ENCODE measurements at regions not wholly inside any gene's neighbourhood (a gene's known extent, or its start where the extent isn't known, plus 50 kb on each side); places are given as distances from the start of the nearest gene placed in this dataset.

DNA sequence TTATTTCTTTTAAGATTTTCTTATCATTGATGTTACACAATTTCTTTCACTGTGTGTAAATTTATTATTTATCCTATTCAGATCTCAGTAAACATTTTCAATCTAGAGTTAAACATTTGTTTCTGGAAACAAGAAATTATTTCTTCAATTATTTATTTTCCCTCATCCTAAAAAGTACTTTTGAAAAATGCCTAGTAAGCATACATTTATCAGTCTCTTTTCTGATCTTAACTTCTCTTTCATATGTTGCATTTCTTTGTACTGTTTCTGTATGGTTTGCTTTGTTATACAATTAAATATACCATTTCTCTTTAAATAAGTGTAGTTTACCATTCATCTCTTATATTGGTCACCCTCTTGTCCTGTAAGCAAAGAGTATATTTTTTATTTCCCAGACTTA, 263.2 kb downstream of the C12orf50 start:
- Mint-ChIP-seq H3K9me3 (ENCODE audit: unreplicated experiment) (no peaks in the 10 kb centered on the region), H3K36me3 (ENCODE audit: low read depth, unreplicated experiment) (no peaks in the 10 kb centered on the region), H3K27ac (ENCODE audit: unreplicated experiment) (no peak overlapping the region), H3K4me1 (ENCODE audit: unreplicated experiment) (no peaks in the 10 kb centered on the region), H3K4me3 (ENCODE audit: unreplicated experiment) (no peak overlapping the region), H3K27me3 (ENCODE audit: unreplicated experiment) (no peaks in the 10 kb centered on the region)
- TF ChIP-seq, protein P1, sequence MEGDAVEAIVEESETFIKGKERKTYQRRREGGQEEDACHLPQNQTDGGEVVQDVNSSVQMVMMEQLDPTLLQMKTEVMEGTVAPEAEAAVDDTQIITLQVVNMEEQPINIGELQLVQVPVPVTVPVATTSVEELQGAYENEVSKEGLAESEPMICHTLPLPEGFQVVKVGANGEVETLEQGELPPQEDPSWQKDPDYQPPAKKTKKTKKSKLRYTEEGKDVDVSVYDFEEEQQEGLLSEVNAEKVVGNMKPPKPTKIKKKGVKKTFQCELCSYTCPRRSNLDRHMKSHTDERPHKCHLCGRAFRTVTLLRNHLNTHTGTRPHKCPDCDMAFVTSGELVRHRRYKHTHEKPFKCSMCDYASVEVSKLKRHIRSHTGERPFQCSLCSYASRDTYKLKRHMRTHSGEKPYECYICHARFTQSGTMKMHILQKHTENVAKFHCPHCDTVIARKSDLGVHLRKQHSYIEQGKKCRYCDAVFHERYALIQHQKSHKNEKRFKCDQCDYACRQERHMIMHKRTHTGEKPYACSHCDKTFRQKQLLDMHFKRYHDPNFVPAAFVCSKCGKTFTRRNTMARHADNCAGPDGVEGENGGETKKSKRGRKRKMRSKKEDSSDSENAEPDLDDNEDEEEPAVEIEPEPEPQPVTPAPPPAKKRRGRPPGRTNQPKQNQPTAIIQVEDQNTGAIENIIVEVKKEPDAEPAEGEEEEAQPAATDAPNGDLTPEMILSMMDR (IDR thresholded peaks at IDR 0.05; ENCODE audit: unreplicated experiment), result no peak
- DNase-seq (ENCODE audit: low spot score), result no peak

DNA sequence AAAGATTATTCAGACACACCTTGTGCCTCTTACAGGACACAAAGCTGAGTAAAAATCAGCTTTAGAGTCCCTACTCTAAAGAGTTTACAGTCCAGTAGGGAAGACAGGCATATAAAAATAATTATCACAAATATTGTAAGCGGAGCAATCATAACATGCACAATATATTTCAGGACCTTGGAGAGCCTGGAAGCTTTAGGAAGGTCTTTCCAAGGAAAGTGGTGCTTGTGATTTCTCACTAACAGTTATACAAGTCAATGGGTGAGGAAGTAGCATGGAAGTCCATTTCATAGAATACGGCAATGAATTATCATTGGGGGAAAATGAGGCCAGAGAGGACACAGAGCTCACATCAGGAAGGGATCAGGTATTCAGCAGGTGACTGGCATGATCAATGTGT, 268.3 kb downstream of the C12orf50 start:
- H3K27ac Mint-ChIP-seq (ENCODE audit: unreplicated experiment), result no peak overlapping the region
- H3K4me1 Mint-ChIP-seq (ENCODE audit: unreplicated experiment), result no peaks in the 10 kb centered on the region
- TF ChIP-seq, protein P1 (IDR thresholded peaks at IDR 0.05; ENCODE audit: unreplicated experiment), result no peak
- no peak for DNase-seq (ENCODE audit: low spot score)
- H3K9me3 Mint-ChIP-seq (ENCODE audit: unreplicated experiment), result no peaks in the 10 kb centered on the region
- peaks cover 1% of the 10 kb centered on the region for H3K27me3 Mint-ChIP-seq (ENCODE audit: unreplicated experiment)
- no peaks in the 10 kb centered on the region for H3K36me3 Mint-ChIP-seq (ENCODE audit: low read depth, unreplicated experiment)
- no peak overlapping the region for H3K4me3 Mint-ChIP-seq (ENCODE audit: unreplicated experiment)

DNA sequence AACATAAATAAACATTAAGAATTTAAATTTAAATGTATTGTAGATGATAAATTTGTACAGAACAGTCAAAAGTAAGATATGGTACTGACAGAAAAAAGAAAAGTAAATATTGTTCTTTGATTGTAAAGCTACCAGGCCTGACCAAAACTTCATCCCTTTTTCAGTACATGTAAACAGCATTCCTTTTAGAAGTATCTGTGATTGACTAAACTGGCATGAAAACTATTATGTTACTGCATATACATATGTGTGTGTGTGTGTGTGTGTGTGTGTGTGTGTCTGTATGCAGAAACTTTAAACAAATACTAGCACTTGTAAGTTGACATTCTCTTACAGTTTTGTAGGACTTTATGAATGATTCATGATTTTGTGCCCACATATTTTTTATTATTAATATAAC, 270.9 kb downstream of the C12orf50 start:
- Mint-ChIP-seq H3K4me3 (ENCODE audit: unreplicated experiment) (no peak overlapping the region), H3K27ac (ENCODE audit: unreplicated experiment) (no peak overlapping the region), H3K27me3 (ENCODE audit: unreplicated experiment) (peaks cover 1% of the 10 kb centered on the region), H3K9me3 (ENCODE audit: unreplicated experiment) (no peaks in the 10 kb centered on the region), H3K4me1 (ENCODE audit: unreplicated experiment) (peaks cover 2% of the 10 kb centered on the region), H3K36me3 (ENCODE audit: low read depth, unreplicated experiment) (no peaks in the 10 kb centered on the region)
- DNase-seq (ENCODE audit: low spot score), result no peak
- TF ChIP-seq, protein P1 (IDR thresholded peaks at IDR 0.05; ENCODE audit: unreplicated experiment), result no peak

DNA sequence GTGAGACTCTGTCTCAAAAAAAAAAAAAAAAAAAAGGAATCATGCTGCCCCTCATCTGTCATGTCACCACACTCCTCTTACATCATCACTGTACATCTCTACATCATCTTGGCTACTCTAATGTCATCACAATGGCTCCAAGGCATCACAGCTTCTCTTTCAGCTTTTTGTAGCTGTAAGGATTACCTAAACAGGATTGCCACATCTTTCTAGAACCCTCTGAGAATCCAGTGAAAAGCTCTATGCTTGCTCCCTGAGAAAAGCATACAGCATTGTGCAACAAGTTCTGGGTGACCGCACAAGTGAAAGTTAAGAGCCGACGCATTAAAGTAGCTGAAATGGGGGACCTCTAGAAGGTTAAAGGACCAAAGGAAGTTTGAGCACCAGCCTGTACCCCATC, 272.5 kb downstream of the C12orf50 start:
- Mint-ChIP-seq H3K27ac (ENCODE audit: unreplicated experiment) (no peak overlapping the region), H3K4me1 (ENCODE audit: unreplicated experiment) (peaks cover 3% of the 10 kb centered on the region), H3K27me3 (ENCODE audit: unreplicated experiment) (peaks cover 1% of the 10 kb centered on the region), H3K9me3 (ENCODE audit: unreplicated experiment) (no peaks in the 10 kb centered on the region), H3K36me3 (ENCODE audit: low read depth, unreplicated experiment) (no peaks in the 10 kb centered on the region), H3K4me3 (ENCODE audit: unreplicated experiment) (no peak overlapping the region)
- DNase-seq (ENCODE audit: low spot score), result no peak
- TF ChIP-seq, protein P1 (IDR thresholded peaks at IDR 0.05; ENCODE audit: unreplicated experiment), result no peak

DNA sequence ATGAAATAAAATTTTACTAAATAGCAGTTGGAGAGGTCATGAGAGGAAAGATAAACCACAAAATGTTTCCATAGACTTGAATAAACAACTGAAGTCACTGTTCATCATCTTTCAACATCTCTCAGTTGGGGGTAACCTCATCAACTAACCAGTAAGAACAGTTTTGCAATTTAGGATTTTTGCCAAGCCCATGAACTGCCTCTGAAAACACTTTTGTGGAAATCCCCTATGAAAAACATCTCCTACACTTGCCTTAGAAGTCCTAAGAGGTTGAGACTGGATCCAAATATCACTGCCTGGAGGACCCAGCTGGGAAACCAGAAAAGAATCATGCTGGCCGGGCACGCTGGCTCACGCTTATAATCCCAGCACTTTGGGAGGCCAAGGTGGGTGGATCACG, 273.1 kb downstream of the C12orf50 start:
- Mint-ChIP-seq H3K4me1 (ENCODE audit: unreplicated experiment) (peaks cover 3% of the 10 kb centered on the region), H3K27me3 (ENCODE audit: unreplicated experiment) (peaks cover 1% of the 10 kb centered on the region)
- TF ChIP-seq, protein P1 (IDR thresholded peaks at IDR 0.05; ENCODE audit: unreplicated experiment), result no peak

More for the DNA sequence above, 273.1 kb downstream of the C12orf50 start:
- Mint-ChIP-seq H3K27ac (ENCODE audit: unreplicated experiment) (no peak overlapping the region), H3K9me3 (ENCODE audit: unreplicated experiment) (no peaks in the 10 kb centered on the region), H3K4me3 (ENCODE audit: unreplicated experiment) (no peak overlapping the region), H3K36me3 (ENCODE audit: low read depth, unreplicated experiment) (no peaks in the 10 kb centered on the region)
- no peak for DNase-seq (ENCODE audit: low spot score)
